SJCRH30 (cell line): ENCODE measurements at regions not wholly inside any gene's neighbourhood (a gene's known extent, or its start where the extent isn't known, plus 50 kb on each side); places are given as distances from the start of the nearest gene placed in this dataset.
A peak's percentile ranks its signal among the peaks of the same experiment; 100 is the strongest.

Experiments used
- DNase-seq, 2 experiments: peaks; one replicate each; pipeline ENCODE4 v3.0.0-alpha.2; 2015 to 2020
- H3K27ac ChIP-seq: fragments of 250-450 bp; sonication (Bioruptor Pico); 2 replicates; pipeline ENCODE4 v1.5.1; 2020; ENCODE audit warnings: mild to moderate bottlenecking, moderate library complexity
- H3K27me3 ChIP-seq: fragments of 250-450 bp; sonication (Bioruptor Pico); 2 replicates; pipeline ENCODE4 v1.5.1; 2020; ENCODE audit warnings: mild to moderate bottlenecking, moderate library complexity
- H3K36me3 ChIP-seq: fragments of 250-450 bp; sonication (Bioruptor Pico); 2 replicates; pipeline ENCODE4 v1.5.1; 2020; ENCODE audit warnings: mild to moderate bottlenecking, moderate library complexity
- H3K4me1 ChIP-seq: fragments of 250-450 bp; sonication (Bioruptor Pico); 2 replicates; pipeline ENCODE4 v1.5.1; 2020; ENCODE audit warnings: mild to moderate bottlenecking, moderate library complexity
- H3K4me3 ChIP-seq: fragments of 250-450 bp; sonication (Bioruptor Pico); 2 replicates; pipeline ENCODE4 v1.5.1; 2020; ENCODE audit warnings: mild to moderate bottlenecking, moderate library complexity
- H3K9me3 ChIP-seq: fragments of 250-450 bp; sonication (Bioruptor Pico); replicated peaks from 2 replicates; pipeline ENCODE4 v1.5.1; 2020; ENCODE audit warnings: mild to moderate bottlenecking, moderate library complexity

GRCh38 chrX:42973321-42973720, 195.4 kb upstream of the PPP1R2C start:
- Histone ChIP-seq H3K36me3 (no peaks in the 10 kb centered on the region), H3K27ac (no peak overlapping the region)

DNA sequence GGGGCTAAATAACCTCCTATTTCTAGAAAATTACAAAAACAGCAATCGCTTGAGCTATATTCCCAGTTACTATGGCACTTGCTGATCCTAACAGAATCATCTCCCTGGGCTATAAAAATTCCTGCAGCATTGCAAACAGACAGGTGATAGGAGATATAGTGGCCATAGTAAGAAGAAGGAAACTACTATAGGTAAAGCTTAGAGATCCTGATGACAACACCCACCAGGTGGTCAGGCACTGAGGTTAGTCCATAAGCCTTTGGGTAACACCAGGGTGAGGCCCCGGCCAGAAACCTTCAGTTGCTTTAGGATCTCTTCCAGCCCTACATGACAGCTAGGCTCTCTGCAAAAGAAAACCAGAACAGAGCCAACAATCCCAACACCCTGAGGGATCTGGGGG, 197.9 kb upstream of the PPP1R2C start:
- H3K4me3 ChIP-seq: no peak overlapping the region
- peak; percentile 4 to 27 for DNase-seq
- no peaks in the 10 kb centered on the region for H3K27me3 ChIP-seq
- no peaks in the 10 kb centered on the region for H3K36me3 ChIP-seq
- H3K9me3 ChIP-seq: no peaks in the 10 kb centered on the region
- H3K27ac ChIP-seq: no peak overlapping the region
- no peaks in the 10 kb centered on the region for H3K4me1 ChIP-seq

More at GRCh38 chrX:42973321-42973720, 195.4 kb upstream of the PPP1R2C start:
- Histone ChIP-seq H3K4me1 (no peaks in the 10 kb centered on the region), H3K9me3 (no peaks in the 10 kb centered on the region), H3K4me3 (no peak overlapping the region), H3K27me3 (no peaks in the 10 kb centered on the region)
- DNase-seq: no peak

- Histone ChIP-seq H3K27me3 (no peaks in the 10 kb centered on the region), H3K36me3 (no peaks in the 10 kb centered on the region), H3K4me3 (no peak overlapping the region), H3K9me3 (no peaks in the 10 kb centered on the region), H3K27ac (no peak overlapping the region), H3K4me1 (no peaks in the 10 kb centered on the region)
- no peak for DNase-seq
Observed at GRCh38 chrX:42976746-42977366, 198.9 kb upstream of the PPP1R2C start.

- no peaks in the 10 kb centered on the region for H3K9me3 ChIP-seq
- no peak overlapping the region for H3K27ac ChIP-seq
- H3K36me3 ChIP-seq: no peaks in the 10 kb centered on the region
- no peak for DNase-seq
- H3K4me1 ChIP-seq: no peaks in the 10 kb centered on the region
- H3K4me3 ChIP-seq: no peak overlapping the region
- no peaks in the 10 kb centered on the region for H3K27me3 ChIP-seq
Observed at GRCh38 chrX:42978655-42979379, 200.9 kb upstream of the PPP1R2C start.

DNA sequence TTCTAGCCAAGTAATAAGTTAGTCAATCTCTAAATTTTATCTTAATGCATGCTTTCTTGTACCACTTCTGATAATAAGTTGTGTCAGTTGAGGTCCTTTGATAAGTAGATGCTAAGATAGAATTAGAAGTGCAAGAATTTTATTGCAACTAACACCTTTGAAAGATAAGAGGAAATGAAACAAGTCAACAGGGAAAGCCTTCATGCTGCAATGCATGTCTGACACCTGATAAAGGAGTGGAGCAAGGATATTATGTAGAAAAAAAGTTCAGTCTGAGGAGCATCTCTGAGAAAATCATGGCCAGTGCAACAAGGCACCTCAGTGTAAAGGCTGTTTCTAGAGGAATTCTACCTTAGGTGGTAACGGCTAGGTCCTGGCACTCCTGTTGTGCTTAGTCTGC, 210.7 kb upstream of the PPP1R2C start:
- no peak for DNase-seq
- peaks cover 2% of the 10 kb centered on the region; the same call in 1 of the 2 replicates for H3K4me1 ChIP-seq

GRCh38 chrX:42992199-42992943, 214.4 kb upstream of the PPP1R2C start:
- DNase-seq: peak in 1 of 2 experiments; percentile 3
- Histone ChIP-seq H3K4me1 (peaks cover 2% of the 10 kb centered on the region; the same call in 1 of the 2 replicates), H3K9me3 (no peaks in the 10 kb centered on the region), H3K27me3 (no peaks in the 10 kb centered on the region), H3K36me3 (no peaks in the 10 kb centered on the region), H3K4me3 (no peak overlapping the region), H3K27ac (no peak overlapping the region)

More for the DNA sequence above, 210.7 kb upstream of the PPP1R2C start:
- no peaks in the 10 kb centered on the region for H3K27me3 ChIP-seq
- H3K36me3 ChIP-seq: no peaks in the 10 kb centered on the region
- H3K27ac ChIP-seq: no peak overlapping the region
- no peak overlapping the region for H3K4me3 ChIP-seq
- H3K9me3 ChIP-seq: no peaks in the 10 kb centered on the region

DNA sequence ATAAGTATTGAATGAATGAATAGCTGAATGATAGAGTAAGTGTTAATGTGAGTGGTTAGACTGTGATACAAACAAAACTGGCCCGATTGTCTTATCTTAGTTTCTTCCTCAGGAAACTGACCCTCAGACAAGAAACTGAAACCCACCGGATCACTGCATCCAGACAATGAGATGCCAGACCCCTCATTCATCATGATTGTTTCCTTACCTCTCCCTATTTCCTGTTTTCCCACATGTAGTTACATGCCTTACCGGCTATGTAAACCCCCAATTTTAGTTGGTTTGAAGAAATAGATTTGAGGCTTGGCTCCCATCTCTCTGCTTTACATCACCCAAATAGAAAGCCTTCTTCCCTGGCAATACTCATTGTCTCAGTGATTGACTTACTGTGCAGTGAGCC, 218.9 kb upstream of the PPP1R2C start:
- Histone ChIP-seq H3K9me3 (no peaks in the 10 kb centered on the region), H3K27ac (no peak overlapping the region), H3K36me3 (no peaks in the 10 kb centered on the region), H3K4me3 (no peak overlapping the region), H3K4me1 (0 out of 2 replicates have a peak, but pooled peaks cover 2% of the 10 kb centered on the region), H3K27me3 (no peaks in the 10 kb centered on the region)
- no peak for DNase-seq

DNA sequence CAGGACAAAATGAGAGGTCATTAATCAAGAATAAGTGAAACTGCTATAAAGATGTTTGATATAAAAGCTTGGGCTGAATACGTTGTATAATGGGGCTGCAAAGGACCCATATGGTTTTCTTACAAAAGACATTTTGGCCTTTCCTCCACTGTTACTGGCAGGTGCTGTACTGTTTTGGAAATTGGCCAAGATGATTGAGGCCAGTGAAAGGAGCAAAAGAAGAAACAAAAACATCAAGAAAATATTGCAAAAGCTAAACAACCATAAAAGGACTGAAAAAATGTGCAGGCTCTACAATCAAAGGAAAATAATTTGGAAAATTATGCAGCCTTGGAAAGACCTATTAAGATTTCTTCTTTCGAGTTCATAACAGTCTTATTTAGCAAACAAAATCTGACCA, 222.2 kb upstream of the PPP1R2C start:
- Histone ChIP-seq H3K9me3 (no peaks in the 10 kb centered on the region), H3K27ac (no peak overlapping the region), H3K27me3 (no peaks in the 10 kb centered on the region), H3K4me1 (no peaks in the 10 kb centered on the region), H3K36me3 (no peaks in the 10 kb centered on the region), H3K4me3 (no peak overlapping the region)
- no peak for DNase-seq

DNA sequence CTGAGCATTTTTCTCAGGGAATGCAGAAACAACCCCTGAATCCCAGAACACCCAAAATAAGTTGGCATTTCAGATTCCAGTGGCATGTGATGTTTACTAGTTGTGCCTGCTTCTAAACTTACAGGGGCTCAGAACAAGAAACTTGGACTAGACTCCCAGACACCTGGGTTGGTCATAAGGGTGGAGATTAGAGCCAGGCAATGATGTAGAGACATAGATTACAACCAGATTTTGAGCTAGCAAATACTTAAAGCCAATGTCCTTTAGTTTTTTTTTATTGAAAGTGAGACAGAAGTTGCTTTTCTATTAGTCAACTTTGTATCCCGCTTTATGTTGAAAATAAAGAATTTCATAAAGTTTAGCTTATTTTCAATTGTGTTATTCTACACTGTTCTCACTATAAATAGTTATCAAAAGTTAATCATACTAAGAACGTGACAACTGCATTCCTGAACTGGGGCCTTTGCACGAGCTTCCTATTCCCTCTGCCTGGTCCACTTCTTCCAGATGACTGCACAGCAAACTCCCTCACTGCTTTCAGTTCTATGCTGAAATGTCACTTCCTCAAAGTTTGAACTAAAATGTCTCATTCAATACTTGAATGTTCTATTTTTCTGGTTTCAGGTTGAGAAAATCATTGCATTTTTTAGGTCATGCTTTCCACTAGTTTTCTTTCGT, 224.7 kb upstream of the PPP1R2C start:
- Histone ChIP-seq H3K36me3 (no peaks in the 10 kb centered on the region), H3K4me3 (no peak overlapping the region), H3K9me3 (no peaks in the 10 kb centered on the region), H3K27ac (no peak overlapping the region), H3K27me3 (no peaks in the 10 kb centered on the region), H3K4me1 (no peaks in the 10 kb centered on the region)
- no peak for DNase-seq

- H3K27me3 ChIP-seq: no peaks in the 10 kb centered on the region
Observed at GRCh38 chrX:43003204-43003565, 225.2 kb upstream of the PPP1R2C start.

DNA sequence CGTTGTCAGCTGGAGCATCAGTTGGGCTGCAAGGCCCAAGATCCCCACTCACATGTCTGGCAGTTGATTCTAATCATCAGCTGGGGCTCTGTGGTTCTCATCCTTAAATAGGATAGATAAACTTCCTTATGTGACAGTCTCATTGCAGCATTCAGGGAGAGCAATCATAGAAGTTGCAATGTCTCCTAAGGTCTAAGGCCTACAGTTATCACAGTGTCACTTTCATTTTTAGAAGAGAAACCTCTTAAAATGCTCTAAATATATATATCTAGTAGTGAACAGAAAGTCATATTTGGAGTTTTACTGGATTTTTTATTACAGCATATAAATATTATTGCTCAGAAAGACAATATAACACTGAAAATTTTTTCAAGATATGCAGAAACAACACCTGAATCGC, 226.0 kb upstream of the PPP1R2C start:
- Histone ChIP-seq H3K9me3 (no peaks in the 10 kb centered on the region), H3K4me3 (no peak overlapping the region), H3K36me3 (no peaks in the 10 kb centered on the region), H3K4me1 (no peaks in the 10 kb centered on the region), H3K27ac (no peak overlapping the region), H3K27me3 (no peaks in the 10 kb centered on the region)
- no peak for DNase-seq

More at GRCh38 chrX:43003204-43003565, 225.2 kb upstream of the PPP1R2C start:
- Histone ChIP-seq H3K4me3 (no peak overlapping the region), H3K27ac (no peak overlapping the region), H3K36me3 (no peaks in the 10 kb centered on the region), H3K9me3 (no peaks in the 10 kb centered on the region), H3K4me1 (no peaks in the 10 kb centered on the region)
- no peak for DNase-seq

DNA sequence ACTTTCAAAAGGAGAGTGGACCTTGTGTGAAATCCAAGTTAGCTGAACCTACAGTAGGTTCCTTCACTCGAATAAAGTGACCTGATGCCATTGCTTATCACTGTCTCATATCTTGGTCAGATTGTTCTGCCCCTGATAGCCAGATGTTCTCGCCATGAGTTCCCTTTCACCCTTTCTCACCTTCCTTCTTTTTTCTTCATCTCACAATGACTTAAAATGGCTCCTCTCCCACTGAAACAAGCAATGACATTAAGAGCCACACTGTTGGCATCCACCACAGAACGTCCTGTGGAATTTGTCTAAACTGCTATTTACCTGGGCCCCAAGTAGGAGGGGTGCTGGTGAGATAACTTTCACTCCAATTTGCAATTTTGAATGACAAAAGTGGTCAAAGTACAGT, 227.6 kb upstream of the PPP1R2C start:
- H3K4me3 ChIP-seq: no peak overlapping the region
- DNase-seq: no peak
- no peaks in the 10 kb centered on the region for H3K27me3 ChIP-seq
- H3K36me3 ChIP-seq: no peaks in the 10 kb centered on the region
- no peaks in the 10 kb centered on the region for H3K9me3 ChIP-seq
- H3K27ac ChIP-seq: no peak overlapping the region
- no peaks in the 10 kb centered on the region for H3K4me1 ChIP-seq

DNA sequence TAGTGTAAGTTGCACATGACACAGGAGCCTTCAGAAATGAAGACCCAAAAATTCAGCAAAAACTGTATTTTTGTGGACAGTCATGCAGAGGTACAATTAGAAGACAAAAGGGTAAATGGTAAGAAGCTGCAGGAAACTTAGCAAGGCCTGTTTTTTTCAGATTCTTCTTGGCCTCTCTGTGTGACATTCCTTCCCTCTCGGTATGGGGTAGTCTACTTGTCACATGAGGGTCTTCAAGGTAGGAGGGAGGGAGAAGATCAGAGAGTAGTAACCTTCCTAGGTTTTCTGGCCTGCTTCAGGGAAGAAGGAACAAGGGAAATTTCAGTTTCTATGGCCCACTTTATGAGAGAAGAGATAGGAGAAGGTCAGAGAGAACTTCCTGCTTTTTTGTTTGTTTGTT, 230.4 kb upstream of the PPP1R2C start:
- no peaks in the 10 kb centered on the region for H3K9me3 ChIP-seq
- no peaks in the 10 kb centered on the region for H3K27me3 ChIP-seq
- H3K4me1 ChIP-seq: no peaks in the 10 kb centered on the region
- H3K4me3 ChIP-seq: no peak overlapping the region
- H3K27ac ChIP-seq: no peak overlapping the region
- no peak for DNase-seq
- H3K36me3 ChIP-seq: no peaks in the 10 kb centered on the region

GRCh38 chrX:43016021-43016420, 238.1 kb upstream of the PPP1R2C start:
- no peaks in the 10 kb centered on the region for H3K36me3 ChIP-seq
- H3K9me3 ChIP-seq: no peaks in the 10 kb centered on the region
- H3K27ac ChIP-seq: no peak overlapping the region
- peak in 1 of 2 experiments; percentile 1 for DNase-seq
- H3K4me1 ChIP-seq: no peaks in the 10 kb centered on the region
- H3K4me3 ChIP-seq: no peak overlapping the region
- no peaks in the 10 kb centered on the region for H3K27me3 ChIP-seq

- Histone ChIP-seq H3K36me3 (no peaks in the 10 kb centered on the region), H3K27me3 (no peaks in the 10 kb centered on the region), H3K9me3 (no peaks in the 10 kb centered on the region), H3K27ac (no peak overlapping the region), H3K4me1 (no peaks in the 10 kb centered on the region), H3K4me3 (no peak overlapping the region)
- DNase-seq: no peak
Observed at GRCh38 chrX:43018031-43018430, 240.1 kb upstream of the PPP1R2C start.
